LNCaP clone FGC (cell line): ENCODE measurements at regions not wholly inside any gene's neighbourhood (a gene's known extent, or its start where the extent isn't known, plus 50 kb on each side); places are given as distances from the start of the nearest gene placed in this dataset.
"Not testable (repeated sequence)": the region's sequence is repeated elsewhere in the genome, so short reads cannot be mapped to it uniquely, and the experiment has no call there.

Experiments
- DNase-seq: peaks from one replicate; pipeline ENCODE4 v3.0.0-alpha.2; 2011; ENCODE audit warnings: low read depth
- H3K4me3 ChIP-seq: 2 replicates; pipeline ENCODE4 v1.5.1; 2011; ENCODE audit warnings: mild to moderate bottlenecking, low read depth, low read length, control low read depth
- TF ChIP-seq, protein P1 (sequence below): IDR thresholded peaks from 2 replicates; pipeline ENCODE4 v1.5.1; 2012; ENCODE audit warnings: mild to moderate bottlenecking; ENCODE audit not compliant: control insufficient read depth, insufficient read depth; ENCODE audit errors: extremely low read depth

GRCh38 chr6:167554854-167555253, 230.0 kb downstream of the TTLL2 start:
- TF ChIP-seq, protein P1, sequence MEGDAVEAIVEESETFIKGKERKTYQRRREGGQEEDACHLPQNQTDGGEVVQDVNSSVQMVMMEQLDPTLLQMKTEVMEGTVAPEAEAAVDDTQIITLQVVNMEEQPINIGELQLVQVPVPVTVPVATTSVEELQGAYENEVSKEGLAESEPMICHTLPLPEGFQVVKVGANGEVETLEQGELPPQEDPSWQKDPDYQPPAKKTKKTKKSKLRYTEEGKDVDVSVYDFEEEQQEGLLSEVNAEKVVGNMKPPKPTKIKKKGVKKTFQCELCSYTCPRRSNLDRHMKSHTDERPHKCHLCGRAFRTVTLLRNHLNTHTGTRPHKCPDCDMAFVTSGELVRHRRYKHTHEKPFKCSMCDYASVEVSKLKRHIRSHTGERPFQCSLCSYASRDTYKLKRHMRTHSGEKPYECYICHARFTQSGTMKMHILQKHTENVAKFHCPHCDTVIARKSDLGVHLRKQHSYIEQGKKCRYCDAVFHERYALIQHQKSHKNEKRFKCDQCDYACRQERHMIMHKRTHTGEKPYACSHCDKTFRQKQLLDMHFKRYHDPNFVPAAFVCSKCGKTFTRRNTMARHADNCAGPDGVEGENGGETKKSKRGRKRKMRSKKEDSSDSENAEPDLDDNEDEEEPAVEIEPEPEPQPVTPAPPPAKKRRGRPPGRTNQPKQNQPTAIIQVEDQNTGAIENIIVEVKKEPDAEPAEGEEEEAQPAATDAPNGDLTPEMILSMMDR = no peak
- DNase-seq = no peak
- no peak overlapping the region for H3K4me3 ChIP-seq

- TF ChIP-seq, protein P1 = no peak
- DNase-seq = no peak
- H3K4me3 ChIP-seq = no peak overlapping the region
These were observed 230.9 kb downstream of the TTLL2 start for GRCh38 chr6:167555836-167556235.

- no peak for DNase-seq
- TF ChIP-seq, protein P1 = no peak
- H3K4me3 ChIP-seq = no peak overlapping the region
These were observed 232.8 kb downstream of the TTLL2 start for GRCh38 chr6:167557675-167558074.

DNA sequence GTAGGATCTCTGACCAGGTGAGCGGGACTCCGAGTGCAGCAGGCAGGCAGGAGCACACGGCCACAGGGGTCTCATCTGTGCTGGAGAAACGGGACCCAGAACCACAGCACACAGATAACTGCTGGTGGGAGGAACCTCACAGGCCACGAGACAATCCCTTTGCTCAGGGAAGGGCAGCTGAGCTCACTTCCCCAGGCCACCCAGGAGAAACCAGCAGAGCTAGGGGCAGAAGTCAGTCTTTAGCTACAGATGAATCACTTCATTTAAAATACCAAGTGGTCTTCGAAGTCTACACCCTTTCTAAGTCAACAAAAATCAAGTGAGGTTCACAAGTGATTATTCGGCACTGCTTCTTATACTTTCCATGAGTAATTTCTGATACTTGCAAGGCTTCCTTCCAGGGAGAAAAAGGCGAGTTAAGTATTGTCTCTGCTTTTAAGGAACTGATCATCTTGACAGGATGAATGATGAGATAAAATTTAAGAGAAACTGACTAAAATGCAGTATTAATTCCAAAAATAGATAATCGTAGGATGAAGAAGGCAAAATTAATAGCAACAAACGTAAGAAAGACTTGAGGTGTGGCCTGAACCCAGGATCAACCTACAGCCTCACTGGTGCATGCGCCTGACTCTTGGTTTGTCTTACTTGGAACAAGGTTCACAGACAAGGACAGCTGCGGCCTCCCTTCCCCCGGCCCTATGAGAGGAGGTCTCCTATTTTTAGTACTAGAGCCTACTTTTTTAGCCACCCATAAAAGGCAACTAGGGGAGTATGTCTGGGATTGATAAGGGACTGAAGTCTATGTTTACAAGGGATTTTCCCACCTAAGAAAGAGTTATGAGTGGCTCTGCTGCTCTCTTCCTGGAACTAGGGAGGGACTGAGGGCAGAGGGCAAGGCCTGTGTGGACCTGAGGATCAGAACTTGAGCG, 233.6 kb downstream of the TTLL2 start:
- DNase-seq = no peak
- H3K4me3 ChIP-seq = no peak overlapping the region

GRCh38 chr6:167559675-167560479, 235.0 kb downstream of the TTLL2 start:
- H3K4me3 ChIP-seq = no peak overlapping the region
- TF ChIP-seq, protein P1 = no peak
- no peak for DNase-seq

More for the DNA sequence above, 233.6 kb downstream of the TTLL2 start:
- TF ChIP-seq, protein P1 = no peak

GRCh38 chr6:167560673-167561569, 236.0 kb downstream of the TTLL2 start:
- TF ChIP-seq, protein P1 = no peak
- no peak for DNase-seq
- H3K4me3 ChIP-seq = no peak overlapping the region

GRCh38 chr6:167562862-167563261, 238.0 kb downstream of the TTLL2 start:
- not testable (repeated sequence) for H3K4me3 ChIP-seq, DNase-seq
